Stimulated activated CD8-positive, alpha-beta memory T cell treated with anti-CD3 and anti-CD28 coated beads, Interleukin-7, amount 100 ng/mL, for 24 hours (primary cell): ENCODE measurements at regions not wholly inside any gene's neighbourhood (a gene's known extent, or its start where the extent isn't known, plus 50 kb on each side); places are given as distances from the start of the nearest gene placed in this dataset.
"Not testable (repeated sequence)": the region's sequence is repeated elsewhere in the genome, so short reads cannot be mapped to it uniquely, and the experiment has no call there.

Source experiments
- DNase-seq: peaks from one replicate; pipeline ENCODE4 v3.0.0-alpha.2; 2020; ENCODE audit warnings: low read depth

- no peak for DNase-seq
Measured at GRCh38 chr6:5837323-5837722, 169.4 kb downstream of the NRN1 start.

GRCh38 chr6:5836597-5836996 lies 170.1 kb downstream of the NRN1 start:
- DNase-seq = not testable (repeated sequence)

- no peak for DNase-seq
Measured at GRCh38 chr6:5833120-5833519, 173.6 kb downstream of the NRN1 start.

GRCh38 chr6:5832668-5833067 lies 174.1 kb downstream of the NRN1 start:
- DNase-seq = no peak

GRCh38 chr6:5831219-5831862 lies 175.4 kb downstream of the NRN1 start:
- DNase-seq = not testable (repeated sequence)

- no peak for DNase-seq
Measured at GRCh38 chr6:5828296-5828695, 178.4 kb downstream of the NRN1 start.

- no peak for DNase-seq
Measured at GRCh38 chr6:5827056-5827904, 179.4 kb downstream of the NRN1 start.

- not testable (repeated sequence) for DNase-seq
Measured at GRCh38 chr6:5824382-5824983, 182.2 kb downstream of the NRN1 start.
